ENCODE measurements at regions not wholly inside any gene's neighbourhood (a gene's known extent, or its start where the extent isn't known, plus 50 kb on each side); places are given as distances from the start of the nearest gene placed in this dataset.

- Histone ChIP-seq H3K27me3 (replicated peaks) (no peaks in the 10 kb centered on the region), H3K4me3 (ENCODE audit: low read depth, low read length) (no peak overlapping the region), H3K36me3 (replicated peaks) (no peaks in the 10 kb centered on the region), H3K27ac (no peak overlapping the region)
- no peak for TF ChIP-seq CTCF (IDR thresholded peaks at IDR 0.05; ENCODE audit: low read depth, low read length, missing control alignments)
- DNase-seq = no peak
- in situ Hi-C loops (cut with HindIII; ENCODE audit: low pct_ligation_motif_present, low sequenced_read_pairs) = no loop called here
Measured at GRCh38 chr16:19361587-19361986, 56.1 kb upstream of the TMC5 start.

- Histone ChIP-seq H3K36me3 (replicated peaks) (no peaks in the 10 kb centered on the region), H3K27ac (no peak overlapping the region), H3K27me3 (replicated peaks) (no peaks in the 10 kb centered on the region), H3K4me3 (ENCODE audit: low read depth, low read length) (no peak overlapping the region)
- DNase-seq = no peak
- TF ChIP-seq CTCF (IDR thresholded peaks at IDR 0.05; ENCODE audit: low read depth, low read length, missing control alignments) = no peak
- in situ Hi-C loops (cut with HindIII; ENCODE audit: low pct_ligation_motif_present, low sequenced_read_pairs) = no loop called here
Measured at GRCh38 chr16:19363740-19364139, 53.9 kb upstream of the TMC5 start.

GRCh38 chr16:19365486-19365885, 52.2 kb upstream of the TMC5 start:
- Histone ChIP-seq H3K36me3 (replicated peaks) (no peaks in the 10 kb centered on the region), H3K27ac (no peak overlapping the region), H3K27me3 (replicated peaks) (no peaks in the 10 kb centered on the region), H3K4me3 (ENCODE audit: low read depth, low read length) (no peak overlapping the region)
- TF ChIP-seq CTCF (IDR thresholded peaks at IDR 0.05; ENCODE audit: low read depth, low read length, missing control alignments) = no peak
- in situ Hi-C loops (cut with HindIII; ENCODE audit: low pct_ligation_motif_present, low sequenced_read_pairs) = no loop called here
- peak; percentile 9 for DNase-seq

- Histone ChIP-seq H3K36me3 (replicated peaks) (no peaks in the 10 kb centered on the region), H3K27me3 (replicated peaks) (no peaks in the 10 kb centered on the region), H3K27ac (no peak overlapping the region), H3K4me3 (ENCODE audit: low read depth, low read length) (no peak overlapping the region)
- in situ Hi-C loops (cut with HindIII; ENCODE audit: low pct_ligation_motif_present, low sequenced_read_pairs) = no loop called here
- DNase-seq = no peak
- TF ChIP-seq CTCF (IDR thresholded peaks at IDR 0.05; ENCODE audit: low read depth, low read length, missing control alignments) = no peak
Measured at GRCh38 chr16:19366391-19366790, 51.3 kb upstream of the TMC5 start.

GRCh38 chr16:19367335-19367734, 50.3 kb upstream of the TMC5 start:
- in situ Hi-C loops (cut with HindIII; ENCODE audit: low pct_ligation_motif_present, low sequenced_read_pairs) = no loop called here
- DNase-seq = no peak
- Histone ChIP-seq H3K27me3 (replicated peaks) (no peaks in the 10 kb centered on the region), H3K27ac (no peak overlapping the region), H3K36me3 (replicated peaks) (no peaks in the 10 kb centered on the region), H3K4me3 (ENCODE audit: low read depth, low read length) (no peak overlapping the region)
- no peak for TF ChIP-seq CTCF (IDR thresholded peaks at IDR 0.05; ENCODE audit: low read depth, low read length, missing control alignments)

Data from brain microvascular endothelial cell (primary cell).